HUES6 (cell line): ENCODE measurements at regions not wholly inside any gene's neighbourhood (a gene's known extent, or its start where the extent isn't known, plus 50 kb on each side); places are given as distances from the start of the nearest gene placed in this dataset.

Source experiments
- H3K27ac ChIP-seq: 2 replicates; pipeline ENCODE4 v1.7.0; 2013; ENCODE audit warnings: low read depth, mild to moderate bottlenecking, low read length, inconsistent platforms
- H3K27me3 ChIP-seq: 2 replicates; pipeline ENCODE4 v1.6.1; 2013; ENCODE audit warnings: low read length; ENCODE audit not compliant: control insufficient read depth, insufficient read depth
- H3K36me3 ChIP-seq: 2 replicates; pipeline ENCODE4 v1.6.1; 2013; ENCODE audit warnings: low read length; ENCODE audit not compliant: control insufficient read depth, insufficient read depth
- H3K4me1 ChIP-seq: 2 replicates; pipeline ENCODE4 v1.6.1; 2013; ENCODE audit warnings: low read length; ENCODE audit not compliant: control insufficient read depth, insufficient read depth
- H3K4me3 ChIP-seq: 2 replicates; pipeline ENCODE4 v1.5.1; 2013; ENCODE audit warnings: low read depth, low read length
- H3K9ac ChIP-seq: one replicate; pipeline ENCODE4 v1.6.1; 2013; ENCODE audit warnings: mild to moderate bottlenecking, low read length
- H3K9me3 ChIP-seq: 2 replicates; pipeline ENCODE4 v1.6.1; 2013; ENCODE audit warnings: low read depth, low read length; ENCODE audit not compliant: control insufficient read depth, insufficient read depth

DNA sequence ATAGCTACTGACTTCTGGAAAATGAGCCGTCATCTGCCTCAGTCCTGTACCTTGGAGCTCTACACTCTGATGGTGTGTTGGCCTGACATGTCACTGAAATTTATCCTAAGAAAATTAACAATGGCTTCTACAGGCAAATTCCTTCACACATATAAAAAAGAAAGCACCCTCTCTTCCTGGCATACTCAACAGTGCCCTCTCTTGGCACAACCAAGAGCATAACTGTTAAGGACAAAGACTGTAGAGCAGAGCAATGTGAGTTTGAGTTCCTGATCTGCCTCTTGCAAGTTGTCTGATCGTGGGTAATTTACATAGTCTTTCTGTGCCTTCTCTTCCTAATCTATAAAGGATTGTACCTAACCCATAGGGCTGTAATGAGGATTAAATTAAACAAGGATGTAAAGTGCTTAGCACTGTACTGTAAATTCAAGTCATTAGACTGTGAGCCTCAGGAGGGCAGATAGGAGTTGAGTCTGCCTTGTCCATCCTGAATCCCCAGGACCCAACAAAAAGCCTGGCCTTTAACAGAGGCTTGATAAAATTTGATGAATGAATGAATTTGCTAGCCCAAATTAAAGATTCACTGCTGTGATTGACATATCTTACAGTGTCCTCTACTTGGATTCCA lies 83.5 kb downstream of the SYF2 start:
- no peaks in the 10 kb centered on the region for H3K36me3 ChIP-seq
- no peak overlapping the region for H3K4me3 ChIP-seq
- no peak overlapping the region for H3K27ac ChIP-seq
- no peaks in the 10 kb centered on the region for H3K4me1 ChIP-seq
- H3K9me3 ChIP-seq, result no peaks in the 10 kb centered on the region
- H3K27me3 ChIP-seq, result no peaks in the 10 kb centered on the region
- no peak overlapping the region for H3K9ac ChIP-seq

GRCh38 chr1:25146451-25146855 lies 85.8 kb downstream of the SYF2 start:
- H3K27me3 ChIP-seq, result no peaks in the 10 kb centered on the region
- H3K4me1 ChIP-seq, result no peaks in the 10 kb centered on the region
- H3K27ac ChIP-seq, result no peak overlapping the region
- H3K4me3 ChIP-seq, result no peak overlapping the region
- no peaks in the 10 kb centered on the region for H3K36me3 ChIP-seq
- H3K9me3 ChIP-seq, result no peaks in the 10 kb centered on the region
- H3K9ac ChIP-seq, result no peak overlapping the region

DNA sequence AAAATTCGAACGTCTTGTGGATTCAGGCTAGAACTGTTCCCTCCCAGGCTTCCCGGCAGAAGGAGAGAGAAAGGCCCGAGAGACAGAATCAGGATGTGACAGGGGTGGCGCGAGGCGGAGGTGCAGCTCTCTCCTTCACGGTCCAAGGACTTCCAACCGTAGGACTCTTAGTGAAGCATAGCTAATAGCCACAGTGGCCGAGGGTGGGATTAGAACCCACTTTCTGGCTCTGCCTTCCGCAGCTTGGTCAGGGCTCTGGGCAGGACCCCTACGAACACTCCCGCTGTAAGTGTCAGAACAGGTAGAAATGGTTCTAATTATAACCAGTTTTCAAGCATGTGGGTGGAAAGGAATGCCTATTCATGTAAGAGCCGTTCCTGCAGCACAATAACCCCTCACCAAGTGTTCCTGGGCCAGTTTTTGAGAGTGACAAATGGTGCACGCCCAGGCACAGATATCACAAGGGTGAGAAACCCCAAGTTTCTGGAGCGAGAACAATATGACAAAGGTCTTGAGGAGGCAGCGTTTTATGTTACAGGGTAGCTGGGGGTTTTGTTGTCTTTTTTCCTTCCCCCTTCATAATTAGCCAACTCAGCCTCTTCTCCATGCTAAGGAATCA lies 86.4 kb downstream of the SYF2 start:
- no peak overlapping the region for H3K9ac ChIP-seq
- H3K36me3 ChIP-seq, result no peaks in the 10 kb centered on the region
- H3K27ac ChIP-seq, result no peak overlapping the region
- H3K27me3 ChIP-seq, result no peaks in the 10 kb centered on the region
- H3K4me3 ChIP-seq, result no peak overlapping the region
- H3K4me1 ChIP-seq, result no peaks in the 10 kb centered on the region
- H3K9me3 ChIP-seq, result no peaks in the 10 kb centered on the region

DNA sequence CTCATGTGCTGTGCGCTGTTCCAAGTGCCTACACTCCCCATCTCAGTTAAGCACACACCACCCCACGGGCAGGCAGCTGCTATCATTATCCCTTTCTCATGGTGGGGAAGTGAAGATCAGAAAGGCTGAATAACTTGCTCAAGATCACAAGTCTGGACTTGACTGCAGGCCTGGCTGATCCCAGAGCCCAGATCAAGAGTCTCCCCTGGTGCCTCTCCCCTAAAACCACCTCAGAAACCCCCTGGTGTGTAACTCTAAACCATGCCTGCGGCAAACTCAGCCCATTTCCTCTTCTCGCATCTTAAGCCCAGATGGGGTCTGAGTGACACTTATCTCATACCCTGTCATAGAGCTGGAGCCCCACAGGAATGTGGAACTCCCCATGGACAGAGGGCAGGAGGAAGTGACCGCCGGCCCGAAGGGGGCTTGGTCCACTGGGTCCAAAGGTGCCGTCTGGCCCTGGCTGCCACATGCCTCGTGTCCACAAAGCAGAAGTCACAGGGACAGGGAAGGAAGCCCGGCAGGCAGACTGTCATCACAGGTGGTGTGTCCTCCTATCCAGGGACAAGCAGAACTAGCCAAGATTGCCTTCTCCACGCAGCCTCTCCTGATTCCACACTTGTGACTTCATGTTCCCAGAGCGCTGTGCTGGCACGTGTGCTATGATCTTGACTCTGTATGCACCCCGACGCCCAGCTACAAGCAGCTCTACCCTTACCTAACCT lies 92.1 kb downstream of the SYF2 start:
- Histone ChIP-seq H3K4me3 (no peak overlapping the region), H3K27ac (no peak overlapping the region), H3K9ac (no peak overlapping the region), H3K36me3 (no peaks in the 10 kb centered on the region), H3K4me1 (peaks cover 15% of the 10 kb centered on the region; the same call in 1 of the 2 replicates), H3K9me3 (no peaks in the 10 kb centered on the region), H3K27me3 (no peaks in the 10 kb centered on the region)

GRCh38 chr1:25137521-25138395 lies 94.5 kb downstream of the SYF2 start:
- no peaks in the 10 kb centered on the region for H3K27me3 ChIP-seq
- no peaks in the 10 kb centered on the region for H3K9me3 ChIP-seq
- H3K4me3 ChIP-seq, result no peak overlapping the region
- H3K4me1 ChIP-seq, result peaks cover 17% of the 10 kb centered on the region; the same call in 1 of the 2 replicates
- H3K27ac ChIP-seq, result no peak overlapping the region
- H3K36me3 ChIP-seq, result no peaks in the 10 kb centered on the region
- no peak overlapping the region for H3K9ac ChIP-seq

GRCh38 chr1:25137106-25137505 lies 95.2 kb downstream of the SYF2 start:
- no peaks in the 10 kb centered on the region for H3K9me3 ChIP-seq
- no peaks in the 10 kb centered on the region for H3K27me3 ChIP-seq
- H3K4me1 ChIP-seq, result peaks cover 17% of the 10 kb centered on the region; the same call in 1 of the 2 replicates
- H3K4me3 ChIP-seq, result no peak overlapping the region
- no peak overlapping the region for H3K9ac ChIP-seq
- no peaks in the 10 kb centered on the region for H3K36me3 ChIP-seq
- no peak overlapping the region for H3K27ac ChIP-seq

DNA sequence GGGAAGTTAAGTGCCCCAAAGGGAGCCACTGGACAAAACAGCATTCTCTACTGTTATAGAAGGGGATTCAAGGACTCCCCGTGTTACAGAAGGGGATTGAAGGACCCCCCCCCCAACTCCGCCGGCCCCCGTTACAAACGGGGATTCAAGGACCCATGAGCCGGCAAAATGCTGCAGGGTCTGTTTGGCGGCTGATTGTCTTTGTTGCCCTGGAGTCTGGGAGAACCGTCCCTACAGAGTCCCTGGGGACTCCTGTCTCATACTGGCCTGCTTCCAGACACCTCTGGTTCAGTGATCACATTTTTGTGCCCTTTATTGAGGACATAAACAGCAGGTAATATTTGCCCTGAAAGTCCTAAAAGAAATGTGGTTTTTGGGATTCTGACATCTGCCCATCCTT lies 96.4 kb downstream of the SYF2 start:
- no peak overlapping the region for H3K4me3 ChIP-seq
- H3K9ac ChIP-seq, result no peak overlapping the region
- H3K9me3 ChIP-seq, result no peaks in the 10 kb centered on the region
- H3K27ac ChIP-seq, result no peak overlapping the region
- peaks cover 17% of the 10 kb centered on the region; the same call in 1 of the 2 replicates for H3K4me1 ChIP-seq
- no peaks in the 10 kb centered on the region for H3K36me3 ChIP-seq
- no peaks in the 10 kb centered on the region for H3K27me3 ChIP-seq

DNA sequence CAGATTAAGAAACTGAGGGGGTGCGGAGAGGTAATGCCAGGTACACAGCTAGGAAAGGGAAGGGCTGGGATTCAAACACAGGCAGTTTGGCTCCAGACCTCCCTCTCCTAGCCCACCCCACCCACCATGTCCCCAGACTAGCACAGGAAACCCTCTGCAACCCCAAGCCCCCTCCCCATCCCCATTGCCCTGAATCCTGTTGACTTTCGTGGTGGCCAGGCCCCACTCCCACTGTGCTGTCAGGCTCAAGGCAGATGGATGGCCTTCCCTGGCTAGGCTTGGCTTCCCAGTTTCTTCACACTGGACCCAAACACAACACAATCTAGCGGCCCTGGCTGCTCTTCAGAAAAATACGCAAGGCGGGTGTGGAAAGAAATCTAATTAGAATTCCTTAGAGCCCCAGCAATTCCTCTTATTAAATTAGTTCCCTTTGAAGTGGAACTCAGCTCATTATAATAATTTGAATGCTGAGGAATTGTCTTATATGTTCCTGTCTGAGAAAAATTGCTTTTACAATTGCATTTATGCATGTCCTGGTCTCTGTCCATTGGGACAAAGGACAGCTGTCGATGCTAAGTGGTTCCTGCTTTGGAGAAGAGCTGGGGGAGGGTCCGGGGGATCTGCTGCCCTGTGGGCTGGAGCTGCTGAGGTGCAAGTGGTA lies 97.4 kb downstream of the SYF2 start:
- H3K4me1 ChIP-seq, result peaks cover 7% of the 10 kb centered on the region; the same call in 1 of the 2 replicates
- no peak overlapping the region for H3K9ac ChIP-seq
- no peaks in the 10 kb centered on the region for H3K9me3 ChIP-seq
- no peaks in the 10 kb centered on the region for H3K36me3 ChIP-seq
- no peak overlapping the region for H3K27ac ChIP-seq
- no peaks in the 10 kb centered on the region for H3K27me3 ChIP-seq
- no peak overlapping the region for H3K4me3 ChIP-seq

DNA sequence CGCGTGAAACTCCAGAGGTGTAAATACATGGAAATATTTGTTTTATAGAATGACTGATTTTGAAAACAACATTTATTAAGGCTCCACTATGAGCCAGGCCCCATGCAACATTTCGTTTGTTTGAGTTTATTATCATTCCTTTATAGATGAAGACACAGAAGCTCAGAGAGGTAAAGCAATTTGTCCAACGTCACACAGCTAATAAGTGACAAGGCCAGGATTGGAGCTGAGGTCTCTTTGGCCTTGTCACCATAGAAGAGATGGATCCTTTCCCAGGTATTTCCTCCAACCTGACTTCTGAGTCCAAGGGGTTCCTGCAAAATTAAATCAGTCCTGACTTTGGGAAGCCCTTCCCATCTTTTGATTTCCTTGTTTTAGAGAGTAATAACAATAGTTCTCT lies 98.0 kb downstream of the SYF2 start:
- peaks cover 4% of the 10 kb centered on the region; the same call in 1 of the 2 replicates for H3K4me1 ChIP-seq
- H3K27me3 ChIP-seq, result no peaks in the 10 kb centered on the region
- H3K9me3 ChIP-seq, result no peaks in the 10 kb centered on the region
- no peak overlapping the region for H3K27ac ChIP-seq
- H3K9ac ChIP-seq, result no peak overlapping the region
- no peak overlapping the region for H3K4me3 ChIP-seq
- H3K36me3 ChIP-seq, result no peaks in the 10 kb centered on the region

DNA sequence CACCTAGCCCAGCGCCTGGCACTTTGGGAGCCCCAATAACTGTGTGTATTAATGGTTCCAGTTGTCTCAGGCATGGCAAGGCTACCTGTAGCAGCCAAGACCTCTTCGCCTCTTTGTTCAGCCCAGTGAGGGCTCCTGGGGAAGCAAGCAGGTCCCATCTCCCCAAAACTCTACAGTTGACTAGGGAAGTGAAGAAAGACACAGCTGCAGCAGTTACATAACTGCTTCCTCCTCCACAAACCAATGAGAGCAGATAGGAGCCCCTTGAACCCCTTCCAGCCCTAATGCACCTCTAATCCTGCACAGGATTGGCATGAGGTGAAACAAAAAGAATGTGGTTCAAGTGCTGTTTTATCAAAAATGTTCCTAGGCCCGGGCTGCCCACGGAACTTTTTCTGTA lies 100.5 kb downstream of the SYF2 start:
- Histone ChIP-seq H3K27ac (no peak overlapping the region), H3K36me3 (no peaks in the 10 kb centered on the region), H3K4me3 (no peak overlapping the region), H3K4me1 (peaks cover 4% of the 10 kb centered on the region; the same call in 1 of the 2 replicates), H3K9ac (no peak overlapping the region), H3K9me3 (no peaks in the 10 kb centered on the region), H3K27me3 (no peaks in the 10 kb centered on the region)
